GM23248 (cell line): ENCODE measurements at regions not wholly inside any gene's neighbourhood (a gene's known extent, or its start where the extent isn't known, plus 50 kb on each side); places are given as distances from the start of the nearest gene placed in this dataset.

ENCODE experiments used
- EZH2 ChIP-seq: fragments of 200-600 bp; sonication (generic); IDR thresholded peaks from 2 replicates; pipeline ENCODE4 v1.6.1; 2018; ENCODE audit warnings: antibody characterized with exemption, mild to moderate bottlenecking; ENCODE audit not compliant: insufficient read depth, poor library complexity, severe bottlenecking
- EZH2phosphoT487 ChIP-seq: fragments of 200-600 bp; sonication (generic); IDR thresholded peaks from 2 replicates; pipeline ENCODE4 v1.6.1; 2018; ENCODE audit warnings: antibody characterized with exemption, moderate library complexity, mild to moderate bottlenecking, low read depth; ENCODE audit not compliant: insufficient read depth

DNA sequence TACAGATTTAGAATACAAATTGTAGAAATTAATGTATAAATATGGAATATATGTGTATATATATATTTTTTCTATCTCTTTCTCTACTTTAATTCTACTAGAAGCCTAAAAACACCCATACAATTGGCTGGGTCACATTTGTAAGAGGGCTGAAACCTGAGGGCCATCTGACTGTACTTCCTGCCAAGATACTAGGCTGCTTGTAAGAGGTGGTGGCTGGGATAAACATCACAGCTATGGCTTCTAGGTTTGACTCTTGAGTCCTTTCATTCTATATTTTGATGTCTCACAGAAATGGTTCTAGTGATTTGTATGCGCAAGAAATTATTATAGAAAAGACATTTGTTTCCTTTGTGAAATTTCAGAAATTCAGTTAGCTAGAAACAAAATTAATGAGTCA, 1155.2 kb upstream of the B3GALT2 start:
- TF ChIP-seq EZH2, result no peak
- no peak for TF ChIP-seq EZH2phosphoT487
